Left ventricle myocardium inferior (tissue), 1 donor: ENCODE measurements at regions not wholly inside any gene's neighbourhood (a gene's known extent, or its start where the extent isn't known, plus 50 kb on each side); places are given as distances from the start of the nearest gene placed in this dataset.

Experiments
- DNase-seq: peaks from one replicate; pipeline ENCODE4 v3.0.0-alpha.2; 2020
- H3K27ac ChIP-seq: fragments of 200-600 bp; replicated peaks from 2 replicates; pipeline ENCODE4 v1.8.0; 2021
- H3K27me3 ChIP-seq: fragments of 200-600 bp; 2 replicates; pipeline ENCODE4 v1.8.0; 2021; ENCODE audit warnings: low read depth
- H3K36me3 ChIP-seq: fragments of 200-600 bp; 2 replicates; pipeline ENCODE4 v1.8.0; 2021
- H3K4me1 ChIP-seq: fragments of 200-600 bp; 2 replicates; pipeline ENCODE4 v1.8.0; 2021
- H3K4me3 ChIP-seq: fragments of 200-600 bp; 2 replicates; pipeline ENCODE4 v1.8.0; 2021; ENCODE audit warnings: mild to moderate bottlenecking, moderate library complexity
- H3K9me3 ChIP-seq: fragments of 200-600 bp; replicated peaks from 2 replicates; pipeline ENCODE4 v1.8.0; 2021
- CTCF ChIP-seq: fragments of 200-600 bp; IDR thresholded peaks from 2 replicates; pipeline ENCODE4 v1.8.0; 2021; ENCODE audit warnings: antibody characterized with exemption, mild to moderate bottlenecking, borderline replicate concordance
- intact Hi-C: fragments of 100-400 bp; cut with micrococcal nuclease; formaldehyde crosslinking; loops from one replicate; pipeline ENCODE4 v1.11.0; 2022
- donor health status: DM: no; HTN: yes; CAD: no; lungs with severe emphysema.

GRCh38 chr16:5447734-5448133 is 350.1 kb upstream of the EEF2KMT start:
- no peaks in the 10 kb centered on the region for H3K36me3 ChIP-seq
- H3K9me3 ChIP-seq = peaks cover 2% of the 10 kb centered on the region
- TF ChIP-seq CTCF = no peak
- H3K4me1 ChIP-seq = no peaks in the 10 kb centered on the region
- no peak for DNase-seq
- peaks cover 46% of the 10 kb centered on the region for H3K27me3 ChIP-seq
- H3K27ac ChIP-seq = no peak overlapping the region
- no peak overlapping the region for H3K4me3 ChIP-seq
- intact Hi-C loops = no loop called here

GRCh38 chr16:5446623-5447240 is 349.1 kb upstream of the EEF2KMT start:
- Histone ChIP-seq H3K4me3 (no peak overlapping the region), H3K27me3 (peaks cover 36% of the 10 kb centered on the region), H3K36me3 (no peaks in the 10 kb centered on the region), H3K27ac (no peak overlapping the region), H3K9me3 (peaks cover 4% of the 10 kb centered on the region), H3K4me1 (no peaks in the 10 kb centered on the region)
- no peak for TF ChIP-seq CTCF
- no peak for DNase-seq
- intact Hi-C loops = no loop called here

- Histone ChIP-seq H3K27ac (no peak overlapping the region), H3K36me3 (no peaks in the 10 kb centered on the region), H3K9me3 (peaks cover 4% of the 10 kb centered on the region), H3K4me3 (no peak overlapping the region), H3K4me1 (no peaks in the 10 kb centered on the region), H3K27me3 (peaks cover 18% of the 10 kb centered on the region)
- no peak for DNase-seq
- TF ChIP-seq CTCF = no peak
- intact Hi-C loops = no loop called here
Observed at GRCh38 chr16:5444189-5444588, 346.6 kb upstream of the EEF2KMT start.

GRCh38 chr16:5442986-5443385 is 345.4 kb upstream of the EEF2KMT start:
- peaks cover 9% of the 10 kb centered on the region for H3K27me3 ChIP-seq
- TF ChIP-seq CTCF = no peak
- no peaks in the 10 kb centered on the region for H3K36me3 ChIP-seq
- H3K4me1 ChIP-seq = no peaks in the 10 kb centered on the region
- no peak overlapping the region for H3K4me3 ChIP-seq
- no peak for DNase-seq
- intact Hi-C loops = no loop called here
- H3K9me3 ChIP-seq = peaks cover 4% of the 10 kb centered on the region
- H3K27ac ChIP-seq = no peak overlapping the region

GRCh38 chr16:5442054-5442453 is 344.5 kb upstream of the EEF2KMT start:
- H3K36me3 ChIP-seq = no peaks in the 10 kb centered on the region
- intact Hi-C loops = no loop called here
- H3K4me1 ChIP-seq = no peaks in the 10 kb centered on the region
- no peak overlapping the region for H3K27ac ChIP-seq
- no peak for DNase-seq
- no peak for TF ChIP-seq CTCF
- H3K9me3 ChIP-seq = peaks cover 4% of the 10 kb centered on the region
- no peaks in the 10 kb centered on the region for H3K27me3 ChIP-seq
- no peak overlapping the region for H3K4me3 ChIP-seq
